CD4-positive, CD25-positive, alpha-beta regulatory T cell (primary cell): ENCODE measurements at regions not wholly inside any gene's neighbourhood (a gene's known extent, or its start where the extent isn't known, plus 50 kb on each side); places are given as distances from the start of the nearest gene placed in this dataset.

Source experiments
- ATAC-seq, 2 donors: fragments of 150-1000 bp; cut with Tn5 transposase; one replicate each; pipeline ENCODE4 v1.10.0; 2021; ENCODE audit warnings: low read depth in 2 of 2, moderate number of reproducible peaks in 2 of 2, moderate library complexity in 1 of 2
- DNase-seq, 3 donors: peaks; one replicate each; pipeline versions ENCODE4 v3.0.0 to v3.0.0-alpha.2; 2012 to 2022; ENCODE audit warnings: mixed read lengths in 1 of 3
- H3K27ac ChIP-seq: one replicate; pipeline ENCODE4 v1.7.0; 2013; ENCODE audit warnings: mild to moderate bottlenecking, low read length; ENCODE audit not compliant: insufficient read depth, poor library complexity, severe bottlenecking
- H3K27me3 ChIP-seq: one replicate; pipeline ENCODE4 v1.7.0; 2013; ENCODE audit warnings: low read length; ENCODE audit not compliant: control insufficient read depth, insufficient read depth
- H3K36me3 ChIP-seq: one replicate; pipeline ENCODE4 v1.7.0; 2013; ENCODE audit warnings: mild to moderate bottlenecking, low read length, moderate library complexity; ENCODE audit not compliant: control insufficient read depth, insufficient read depth
- H3K4me1 ChIP-seq: 2 replicates; pipeline ENCODE4 v1.7.0; 2013; ENCODE audit warnings: mild to moderate bottlenecking, low read length; ENCODE audit not compliant: insufficient read depth, control insufficient read depth, poor library complexity, severe bottlenecking
- H3K4me3 ChIP-seq: one replicate; pipeline ENCODE4 v1.7.0; 2013; ENCODE audit warnings: low read depth, mild to moderate bottlenecking, low read length, moderate library complexity
- H3K9me3 ChIP-seq, 2 experiments: 1 replicate in 1 of 2; 2 replicates in 1 of 2; pipeline ENCODE4 v1.7.0; 2013; ENCODE audit warnings: low read length in 2 of 2, mild to moderate bottlenecking in 1 of 2, moderate library complexity in 1 of 2; ENCODE audit not compliant: control insufficient read depth in 2 of 2
- H3K27ac Mint-ChIP-seq, 3 donors: one replicate each; pipeline ENCODE4 v1.8.0; 2020 to 2022; ENCODE audit warnings: mild to moderate bottlenecking in 3 of 3, mixed read lengths in 3 of 3, moderate library complexity in 2 of 3
- H3K27me3 Mint-ChIP-seq: one replicate; pipeline ENCODE4 v1.8.0; 2022; ENCODE audit warnings: mild to moderate bottlenecking, mixed read lengths
- H3K36me3 Mint-ChIP-seq: one replicate; pipeline ENCODE4 v1.8.0; 2020; ENCODE audit warnings: mixed read lengths
- H3K4me1 Mint-ChIP-seq, 4 donors: one replicate each; pipeline ENCODE4 v1.8.0; 2020 to 2022; ENCODE audit warnings: mixed read lengths in 4 of 4, mild to moderate bottlenecking in 1 of 4
- H3K4me3 Mint-ChIP-seq, 4 donors: one replicate each; pipeline ENCODE4 v1.8.0; 2020 to 2022; ENCODE audit warnings: mild to moderate bottlenecking in 4 of 4, mixed read lengths in 4 of 4, moderate library complexity in 3 of 4
- H3K9me3 Mint-ChIP-seq, 7 donors: one replicate each; pipeline ENCODE4 v1.8.0; 2020 to 2022; ENCODE audit warnings: mixed read lengths in 7 of 7, mild to moderate bottlenecking in 3 of 7, moderate library complexity in 2 of 7

- Mint-ChIP-seq H3K4me1 (peaks cover 19 to 69% (median 31%) of the 10 kb centered on the region in 4 donors), H3K27ac (peak overlapping the region in 1 of 3 donors; percentile 44), H3K9me3 (no peaks in the 10 kb centered on the region), H3K27me3 (no peaks in the 10 kb centered on the region), H3K36me3 (peaks cover 14% of the 10 kb centered on the region), H3K4me3 (no peak overlapping the region)
- no peak for ATAC-seq
- Histone ChIP-seq H3K27me3 (no peaks in the 10 kb centered on the region), H3K4me1 (peaks cover 14% of the 10 kb centered on the region), H3K27ac (no peak overlapping the region), H3K4me3 (no peak overlapping the region), H3K9me3 (no peaks in the 10 kb centered on the region), H3K36me3 (peaks cover 7% of the 10 kb centered on the region)
- no peak for DNase-seq
These were observed 54.6 kb upstream of the CLCN4 start for GRCh38 chrX:10102046-10102704.

- DNase-seq, result no peak
- H3K4me3 ChIP-seq, result no peak overlapping the region
- no peaks in the 10 kb centered on the region for H3K9me3 ChIP-seq
- peaks cover 7% of the 10 kb centered on the region for H3K36me3 ChIP-seq
- peaks cover 22% of the 10 kb centered on the region for H3K4me1 ChIP-seq
- no peaks in the 10 kb centered on the region for H3K27me3 ChIP-seq
- H3K4me1 Mint-ChIP-seq, result peaks cover 23 to 69% (median 35%) of the 10 kb centered on the region in 4 donors
- ATAC-seq, result no peak
- H3K36me3 Mint-ChIP-seq, result peaks cover 14% of the 10 kb centered on the region
- no peaks in the 10 kb centered on the region for H3K9me3 Mint-ChIP-seq
- H3K27me3 Mint-ChIP-seq, result no peaks in the 10 kb centered on the region
- no peak overlapping the region for H3K27ac ChIP-seq
- no peak overlapping the region for H3K27ac Mint-ChIP-seq
- H3K4me3 Mint-ChIP-seq, result no peak overlapping the region
These were observed 53.8 kb upstream of the CLCN4 start for GRCh38 chrX:10103023-10103422.

DNA sequence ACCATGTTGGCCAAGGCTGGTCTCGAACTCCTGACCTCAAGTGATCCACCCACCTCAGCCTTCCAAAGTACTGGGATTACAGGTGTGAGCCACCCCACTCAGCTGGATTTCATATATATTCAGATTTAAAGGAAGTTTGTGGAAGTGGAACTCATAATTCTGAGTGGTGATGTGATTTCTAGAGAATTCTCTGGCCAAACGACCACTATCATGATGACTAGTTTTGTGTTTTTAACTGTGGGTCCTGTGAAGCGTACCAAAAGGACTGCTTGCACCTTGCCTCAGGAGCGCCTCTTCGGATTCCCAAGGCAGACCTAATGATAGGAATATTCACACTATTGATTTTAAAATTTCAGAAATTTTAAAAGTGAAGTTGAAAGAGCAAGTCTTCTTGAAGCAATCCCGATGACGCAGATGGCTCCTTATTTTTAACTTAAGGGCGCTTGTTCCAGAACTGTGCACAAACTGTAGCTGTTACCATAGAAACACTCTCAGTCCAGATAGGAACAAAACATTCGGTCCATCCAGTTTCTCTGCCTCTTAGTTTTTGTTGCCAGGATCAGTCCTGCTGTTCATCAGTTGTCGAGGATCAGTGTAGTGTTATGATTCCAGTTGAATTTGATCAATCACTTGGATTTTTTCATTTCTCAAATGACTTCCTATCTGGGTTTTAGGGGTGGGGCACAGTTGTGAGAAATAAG lies 51.7 kb upstream of the CLCN4 start:
- Histone ChIP-seq H3K4me1 (peaks cover 30% of the 10 kb centered on the region), H3K9me3 (no peaks in the 10 kb centered on the region), H3K4me3 (no peak overlapping the region), H3K27ac (no peak overlapping the region), H3K27me3 (no peaks in the 10 kb centered on the region), H3K36me3 (peaks cover 7% of the 10 kb centered on the region)
- ATAC-seq, result no peak
- Mint-ChIP-seq H3K27me3 (no peaks in the 10 kb centered on the region), H3K9me3 (no peaks in the 10 kb centered on the region), H3K27ac (peak overlapping the region; percentile 1 to 74 (median 6)), H3K4me3 (no peak overlapping the region), H3K4me1 (peaks cover 13 to 68% (median 23%) of the 10 kb centered on the region in 4 donors), H3K36me3 (peaks cover 14% of the 10 kb centered on the region)
- no peak for DNase-seq

GRCh38 chrX:10106806-10107205 lies 50.0 kb upstream of the CLCN4 start:
- ATAC-seq, result peak; percentile 54 to 74
- Histone ChIP-seq H3K27me3 (no peaks in the 10 kb centered on the region), H3K4me1 (peaks cover 47% of the 10 kb centered on the region), H3K36me3 (peaks cover 7% of the 10 kb centered on the region), H3K27ac (peak overlapping the region; percentile 72), H3K9me3 (no peaks in the 10 kb centered on the region), H3K4me3 (peak overlapping the region; percentile 52)
- Mint-ChIP-seq H3K4me3 (peak overlapping the region; percentile 37 to 55 (median 43)), H3K4me1 (peaks cover 15 to 69% (median 30%) of the 10 kb centered on the region in 4 donors), H3K27me3 (no peaks in the 10 kb centered on the region), H3K36me3 (peaks cover 6% of the 10 kb centered on the region), H3K27ac (peak overlapping the region; percentile 83 to 98 (median 89)), H3K9me3 (no peaks in the 10 kb centered on the region)
- peak; percentile 31 to 87 (median 58) for DNase-seq
